ENCODE measurements at regions not wholly inside any gene's neighbourhood (a gene's known extent, or its start where the extent isn't known, plus 50 kb on each side); places are given as distances from the start of the nearest gene placed in this dataset.

DNA sequence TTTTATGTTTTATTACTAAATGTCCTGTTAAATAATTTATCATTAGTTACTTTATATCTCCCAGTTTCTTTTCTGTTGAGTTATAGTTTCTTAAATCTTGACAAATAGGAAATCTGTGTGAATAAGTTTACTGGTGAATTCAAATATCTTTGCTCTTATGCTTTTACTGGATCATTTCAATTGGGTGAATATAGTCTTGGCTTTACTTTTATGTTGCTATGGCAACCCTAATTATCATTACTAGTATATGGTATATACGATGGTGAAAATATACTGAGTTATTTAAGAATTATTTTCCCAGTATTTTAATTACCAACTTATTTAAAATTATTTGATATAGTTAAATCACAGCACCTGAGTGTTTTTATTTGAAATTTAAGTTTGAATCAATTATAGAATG is 363.0 kb downstream of the CDH10 start:
- DNase-seq (no peak), ATAC-seq (no peak)
- H3K4me3 ChIP-seq, result no peak overlapping the region
- H3K27ac ChIP-seq, result no peak overlapping the region
- no peaks in the 10 kb centered on the region for H3K9me3 ChIP-seq
- H3K4me1 ChIP-seq, result no peaks in the 10 kb centered on the region
- no peaks in the 10 kb centered on the region for H3K36me3 ChIP-seq
- in situ Hi-C loops (cut with MboI; ENCODE audit: low sequenced_read_pairs in 4 of 4) (no loop called here), intact Hi-C loops (cut with DNase I; ENCODE audit: low total_unique reads) (no loop called here)
- no peaks in the 10 kb centered on the region for H3K27me3 ChIP-seq
- TF ChIP-seq POLR2A (IDR thresholded peaks at IDR 0.05), result no peak
- TF ChIP-seq, protein P1, sequence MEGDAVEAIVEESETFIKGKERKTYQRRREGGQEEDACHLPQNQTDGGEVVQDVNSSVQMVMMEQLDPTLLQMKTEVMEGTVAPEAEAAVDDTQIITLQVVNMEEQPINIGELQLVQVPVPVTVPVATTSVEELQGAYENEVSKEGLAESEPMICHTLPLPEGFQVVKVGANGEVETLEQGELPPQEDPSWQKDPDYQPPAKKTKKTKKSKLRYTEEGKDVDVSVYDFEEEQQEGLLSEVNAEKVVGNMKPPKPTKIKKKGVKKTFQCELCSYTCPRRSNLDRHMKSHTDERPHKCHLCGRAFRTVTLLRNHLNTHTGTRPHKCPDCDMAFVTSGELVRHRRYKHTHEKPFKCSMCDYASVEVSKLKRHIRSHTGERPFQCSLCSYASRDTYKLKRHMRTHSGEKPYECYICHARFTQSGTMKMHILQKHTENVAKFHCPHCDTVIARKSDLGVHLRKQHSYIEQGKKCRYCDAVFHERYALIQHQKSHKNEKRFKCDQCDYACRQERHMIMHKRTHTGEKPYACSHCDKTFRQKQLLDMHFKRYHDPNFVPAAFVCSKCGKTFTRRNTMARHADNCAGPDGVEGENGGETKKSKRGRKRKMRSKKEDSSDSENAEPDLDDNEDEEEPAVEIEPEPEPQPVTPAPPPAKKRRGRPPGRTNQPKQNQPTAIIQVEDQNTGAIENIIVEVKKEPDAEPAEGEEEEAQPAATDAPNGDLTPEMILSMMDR (IDR thresholded peaks at IDR 0.05 in 4 of 5, conservative IDR thresholded peaks at IDR 0.05 in 1 of 5), result no peak

DNA sequence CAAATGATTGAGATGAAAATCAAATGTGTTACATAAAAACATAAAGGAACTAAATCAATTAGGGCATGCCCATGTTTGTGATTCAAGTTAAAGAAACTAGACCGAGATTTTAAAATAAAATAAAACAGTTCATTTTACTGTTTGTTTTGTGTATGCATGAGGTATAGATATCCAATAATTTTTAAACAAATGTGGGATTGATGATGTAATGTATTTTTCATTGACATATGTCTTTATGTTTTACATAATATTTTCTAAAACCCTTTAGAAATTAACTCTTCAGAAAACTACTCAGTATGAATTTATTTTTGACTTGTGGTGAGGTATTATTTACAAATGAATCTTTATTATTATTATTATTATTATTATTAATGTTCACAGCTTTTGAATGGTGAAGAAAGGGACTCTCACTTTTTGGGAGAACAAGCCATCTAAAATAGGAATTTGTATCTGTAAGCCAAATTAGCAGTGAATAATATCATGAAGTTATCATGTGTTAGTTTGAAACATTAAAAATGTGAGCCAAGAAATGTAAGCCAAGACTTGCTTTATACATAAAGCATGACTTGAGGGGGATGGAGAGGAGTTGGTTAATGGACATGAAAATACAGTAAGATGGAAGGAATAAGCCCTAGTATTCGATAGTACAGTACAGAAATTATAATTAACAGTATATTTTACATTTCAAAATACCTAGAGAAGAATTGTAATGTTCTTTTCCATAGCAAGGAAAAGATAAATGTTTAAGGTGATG is 355.0 kb downstream of the CDH10 start:
- intact Hi-C loops (cut with DNase I; ENCODE audit: low total_unique reads) (no loop called here), in situ Hi-C loops (cut with MboI; ENCODE audit: low sequenced_read_pairs in 4 of 4) (no loop called here)
- ATAC-seq, result no peak
- H3K4me1 ChIP-seq, result no peaks in the 10 kb centered on the region
- no peak overlapping the region for H3K4me3 ChIP-seq
- no peaks in the 10 kb centered on the region for H3K36me3 ChIP-seq
- H3K27ac ChIP-seq, result no peak overlapping the region
- DNase-seq, result no peak
- TF ChIP-seq, protein P1 (IDR thresholded peaks at IDR 0.05 in 4 of 5, conservative IDR thresholded peaks at IDR 0.05 in 1 of 5), result no peak
- TF ChIP-seq POLR2A (IDR thresholded peaks at IDR 0.05), result no peak
- no peaks in the 10 kb centered on the region for H3K9me3 ChIP-seq
- H3K27me3 ChIP-seq, result no peaks in the 10 kb centered on the region

DNA sequence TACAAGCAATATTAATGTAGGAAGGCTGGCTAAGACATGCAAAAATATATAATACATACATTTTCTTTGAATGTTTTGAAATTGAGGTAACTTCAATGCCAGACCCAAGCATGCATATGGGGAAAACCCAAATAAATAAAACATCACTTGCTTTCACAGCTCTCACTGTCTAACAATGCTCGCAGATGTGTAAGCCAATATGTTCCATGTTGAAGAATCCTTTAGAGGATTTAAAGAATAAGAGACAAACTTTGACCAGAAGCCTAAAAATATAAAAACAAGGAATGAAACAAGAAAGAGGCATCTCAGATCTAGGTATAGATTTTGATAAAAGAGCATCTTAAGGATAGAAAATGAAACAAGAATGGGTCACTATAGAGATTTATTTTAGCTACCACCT is 354.2 kb downstream of the CDH10 start:
- in situ Hi-C loops (cut with MboI; ENCODE audit: low sequenced_read_pairs in 4 of 4), result no loop called here
- intact Hi-C loops (cut with DNase I; ENCODE audit: low total_unique reads), result no loop called here

DNA sequence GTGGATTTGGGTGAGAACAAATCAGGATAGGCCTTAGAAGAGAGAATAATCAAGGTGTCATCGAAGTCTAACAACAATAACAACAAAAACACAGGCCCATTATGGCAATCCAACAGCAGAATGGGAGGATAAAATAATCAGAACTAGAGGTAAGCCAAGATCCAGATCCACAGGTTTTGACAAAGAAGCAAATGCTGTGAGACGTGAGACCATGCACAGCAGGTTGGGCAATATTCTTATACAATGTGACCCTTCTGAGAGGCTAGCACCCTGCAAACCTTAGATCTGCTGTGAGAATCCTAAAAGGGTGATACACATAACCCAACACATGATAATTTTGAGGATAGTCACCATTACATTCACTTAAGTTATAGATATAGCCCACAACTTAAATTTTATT is 352.9 kb downstream of the CDH10 start:
- Histone ChIP-seq H3K4me3 (no peak overlapping the region), H3K9me3 (no peaks in the 10 kb centered on the region), H3K4me1 (no peaks in the 10 kb centered on the region), H3K36me3 (no peaks in the 10 kb centered on the region), H3K27ac (no peak overlapping the region), H3K27me3 (no peaks in the 10 kb centered on the region)
- in situ Hi-C loops (cut with MboI; ENCODE audit: low sequenced_read_pairs in 4 of 4), result no loop called here
- intact Hi-C loops (cut with DNase I; ENCODE audit: low total_unique reads), result no loop called here
- TF ChIP-seq, protein P1 (IDR thresholded peaks at IDR 0.05 in 4 of 5, conservative IDR thresholded peaks at IDR 0.05 in 1 of 5), result no peak
- no peak for TF ChIP-seq POLR2A (IDR thresholded peaks at IDR 0.05)
- no peak for ATAC-seq
- no peak for DNase-seq

More for the DNA sequence above, 354.2 kb downstream of the CDH10 start:
- Histone ChIP-seq H3K27me3 (no peaks in the 10 kb centered on the region), H3K9me3 (no peaks in the 10 kb centered on the region), H3K4me1 (no peaks in the 10 kb centered on the region), H3K36me3 (no peaks in the 10 kb centered on the region), H3K4me3 (no peak overlapping the region), H3K27ac (no peak overlapping the region)
- TF ChIP-seq, protein P1 (IDR thresholded peaks at IDR 0.05 in 4 of 5, conservative IDR thresholded peaks at IDR 0.05 in 1 of 5), result no peak
- no peak for TF ChIP-seq POLR2A (IDR thresholded peaks at IDR 0.05)
- DNase-seq (no peak), ATAC-seq (no peak)

DNA sequence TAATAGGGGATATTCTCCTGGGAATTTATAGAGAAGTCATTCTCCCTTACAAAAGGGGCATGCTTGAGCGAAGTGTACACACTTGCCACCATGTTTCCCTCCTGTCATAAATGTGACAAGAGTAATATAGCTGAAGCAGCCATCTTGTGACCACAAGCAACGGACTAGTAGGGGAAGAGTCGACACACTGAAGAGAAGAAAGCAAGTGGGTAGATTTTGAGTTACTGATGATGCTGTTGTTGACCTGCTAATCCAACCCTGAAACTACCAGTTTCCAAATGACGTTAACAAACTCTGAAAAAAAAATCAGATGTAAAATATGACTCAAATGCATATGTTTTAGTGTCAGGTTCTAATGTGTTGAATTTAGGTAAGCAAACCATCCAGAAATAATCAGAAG is 350.4 kb downstream of the CDH10 start:
- ATAC-seq (no peak), DNase-seq (no peak)
- Histone ChIP-seq H3K27me3 (no peaks in the 10 kb centered on the region), H3K27ac (no peak overlapping the region), H3K9me3 (no peaks in the 10 kb centered on the region), H3K4me3 (no peak overlapping the region), H3K36me3 (no peaks in the 10 kb centered on the region), H3K4me1 (no peaks in the 10 kb centered on the region)
- no peak for TF ChIP-seq POLR2A (IDR thresholded peaks at IDR 0.05)
- TF ChIP-seq, protein P1 (IDR thresholded peaks at IDR 0.05 in 4 of 5, conservative IDR thresholded peaks at IDR 0.05 in 1 of 5), result no peak
- intact Hi-C loops (cut with DNase I; ENCODE audit: low total_unique reads) (no loop called here), in situ Hi-C loops (cut with MboI; ENCODE audit: low sequenced_read_pairs in 4 of 4) (no loop called here)
